ENCODE measurements at regions not wholly inside any gene's neighbourhood (a gene's known extent, or its start where the extent isn't known, plus 50 kb on each side); places are given as distances from the start of the nearest gene placed in this dataset.
"Not testable (repeated sequence)": the region's sequence is repeated elsewhere in the genome, so short reads cannot be mapped to it uniquely, and the experiment has no call there.

DNA sequence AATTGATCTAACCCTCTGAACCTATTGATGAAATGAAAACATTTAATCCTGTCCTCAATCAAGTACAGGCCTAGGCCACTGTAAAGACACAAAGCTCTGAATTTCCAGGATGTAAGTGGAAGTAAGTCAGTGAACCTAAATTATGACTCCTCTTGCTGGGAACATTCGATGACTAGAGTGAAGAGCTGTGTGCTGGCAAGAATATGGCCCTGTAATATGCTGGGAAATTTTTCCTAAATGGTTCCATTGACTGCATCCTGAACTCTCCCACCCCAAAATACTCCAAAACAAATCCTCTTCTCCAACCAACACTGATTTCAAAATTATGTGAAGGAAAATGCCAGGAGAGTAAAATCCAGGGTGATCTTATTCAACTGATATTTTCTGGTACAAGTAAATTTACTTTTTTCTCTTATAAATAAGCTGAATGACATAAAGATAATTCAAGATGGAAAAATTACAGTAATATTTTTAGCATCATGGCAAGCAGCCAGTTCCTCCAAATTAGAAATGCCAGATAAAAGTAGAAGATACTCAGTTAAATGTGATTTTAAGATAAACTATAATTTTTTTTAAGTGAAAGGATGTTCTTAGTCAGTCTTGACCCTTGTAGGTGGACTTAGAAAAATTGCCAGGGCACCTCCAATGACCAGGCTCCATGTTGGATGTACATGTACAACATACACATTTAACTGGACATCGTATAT is 269.4 kb downstream of the PTGER3 start:
- in situ Hi-C loops (cut with HindIII; ENCODE audit: low pct_ligation_motif_present, low sequenced_read_pairs) = no loop called here
- Histone ChIP-seq H3K27ac (no peak overlapping the region), H3K4me3 (ENCODE audit: low read depth, low read length) (no peak overlapping the region), H3K27me3 (replicated peaks) (no peaks in the 10 kb centered on the region), H3K36me3 (replicated peaks) (no peaks in the 10 kb centered on the region)
- no peak for DNase-seq
- TF ChIP-seq, protein P1, sequence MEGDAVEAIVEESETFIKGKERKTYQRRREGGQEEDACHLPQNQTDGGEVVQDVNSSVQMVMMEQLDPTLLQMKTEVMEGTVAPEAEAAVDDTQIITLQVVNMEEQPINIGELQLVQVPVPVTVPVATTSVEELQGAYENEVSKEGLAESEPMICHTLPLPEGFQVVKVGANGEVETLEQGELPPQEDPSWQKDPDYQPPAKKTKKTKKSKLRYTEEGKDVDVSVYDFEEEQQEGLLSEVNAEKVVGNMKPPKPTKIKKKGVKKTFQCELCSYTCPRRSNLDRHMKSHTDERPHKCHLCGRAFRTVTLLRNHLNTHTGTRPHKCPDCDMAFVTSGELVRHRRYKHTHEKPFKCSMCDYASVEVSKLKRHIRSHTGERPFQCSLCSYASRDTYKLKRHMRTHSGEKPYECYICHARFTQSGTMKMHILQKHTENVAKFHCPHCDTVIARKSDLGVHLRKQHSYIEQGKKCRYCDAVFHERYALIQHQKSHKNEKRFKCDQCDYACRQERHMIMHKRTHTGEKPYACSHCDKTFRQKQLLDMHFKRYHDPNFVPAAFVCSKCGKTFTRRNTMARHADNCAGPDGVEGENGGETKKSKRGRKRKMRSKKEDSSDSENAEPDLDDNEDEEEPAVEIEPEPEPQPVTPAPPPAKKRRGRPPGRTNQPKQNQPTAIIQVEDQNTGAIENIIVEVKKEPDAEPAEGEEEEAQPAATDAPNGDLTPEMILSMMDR (IDR thresholded peaks at IDR 0.05; ENCODE audit: low read depth, low read length, missing control alignments) = no peak

DNA sequence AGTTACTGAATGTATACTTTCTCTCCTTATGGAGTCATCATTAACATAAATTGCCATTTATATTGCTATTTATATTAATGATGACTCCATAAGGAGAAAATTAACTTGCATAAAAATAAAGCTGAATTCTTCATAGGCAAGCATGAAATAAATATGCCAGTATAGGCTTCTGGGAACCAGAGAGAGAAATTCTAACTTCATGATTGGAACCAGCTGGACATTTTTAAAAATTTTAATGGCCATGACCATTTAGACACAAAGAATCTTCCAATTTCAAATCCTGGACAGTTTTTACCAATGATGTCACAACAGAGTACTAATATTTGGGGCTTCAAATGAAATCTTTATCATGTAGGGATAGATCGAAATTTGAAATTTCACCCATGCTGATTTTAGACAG is 268.7 kb downstream of the PTGER3 start:
- H3K4me3 ChIP-seq (ENCODE audit: low read depth, low read length) = no peak overlapping the region
- no peaks in the 10 kb centered on the region for H3K27me3 ChIP-seq (replicated peaks)
- H3K36me3 ChIP-seq (replicated peaks) = no peaks in the 10 kb centered on the region
- no peak overlapping the region for H3K27ac ChIP-seq
- TF ChIP-seq, protein P1 (IDR thresholded peaks at IDR 0.05; ENCODE audit: low read depth, low read length, missing control alignments) = no peak
- no peak for DNase-seq
- in situ Hi-C loops (cut with HindIII; ENCODE audit: low pct_ligation_motif_present, low sequenced_read_pairs) = no loop called here

DNA sequence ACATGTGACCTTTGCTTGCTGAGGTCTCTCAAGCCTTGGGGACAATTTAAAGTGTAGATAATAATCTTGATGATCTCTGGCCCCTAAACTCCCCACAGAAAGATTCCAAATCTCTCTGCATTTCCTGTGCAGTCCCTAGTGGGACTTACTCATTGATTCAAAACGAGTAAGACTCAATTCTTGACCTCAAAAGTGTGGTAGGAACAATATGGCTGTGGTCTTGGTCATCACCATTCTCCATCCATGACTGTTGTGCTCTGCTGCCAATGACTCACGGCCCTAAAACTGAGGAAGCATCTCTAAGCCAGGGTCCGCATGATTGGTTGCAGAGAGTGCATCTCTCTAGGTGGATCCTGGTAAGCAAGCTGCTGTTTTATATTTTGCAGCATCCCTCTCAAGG is 268.0 kb downstream of the PTGER3 start:
- Histone ChIP-seq H3K27ac (no peak overlapping the region), H3K27me3 (replicated peaks) (no peaks in the 10 kb centered on the region), H3K4me3 (ENCODE audit: low read depth, low read length) (no peak overlapping the region), H3K36me3 (replicated peaks) (no peaks in the 10 kb centered on the region)
- in situ Hi-C loops (cut with HindIII; ENCODE audit: low pct_ligation_motif_present, low sequenced_read_pairs) = no loop called here
- TF ChIP-seq, protein P1 (IDR thresholded peaks at IDR 0.05; ENCODE audit: low read depth, low read length, missing control alignments) = no peak
- no peak for DNase-seq

DNA sequence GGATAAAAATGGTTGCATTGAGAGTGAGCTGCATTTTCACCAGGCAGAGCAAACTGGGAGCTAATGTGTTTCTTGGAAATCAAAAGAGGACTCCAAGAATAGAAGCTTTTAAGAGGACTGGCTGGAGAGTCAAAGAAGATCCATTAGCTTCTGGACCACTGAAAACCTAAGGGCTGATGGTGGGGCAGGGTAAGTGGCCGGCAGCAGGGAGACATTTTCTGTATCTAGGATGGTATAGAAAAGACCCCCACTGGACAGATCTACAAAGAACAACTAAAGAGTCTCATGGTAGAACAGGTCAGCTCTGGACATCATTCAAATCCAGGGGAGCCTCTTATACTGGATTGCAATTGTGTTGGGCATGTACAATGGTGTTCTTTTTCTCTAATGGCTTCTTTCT is 262.3 kb downstream of the PTGER3 start:
- no peak for DNase-seq
- TF ChIP-seq, protein P1 (IDR thresholded peaks at IDR 0.05; ENCODE audit: low read depth, low read length, missing control alignments) = no peak
- H3K27ac ChIP-seq = no peak overlapping the region
- no peaks in the 10 kb centered on the region for H3K36me3 ChIP-seq (replicated peaks)
- H3K27me3 ChIP-seq (replicated peaks) = no peaks in the 10 kb centered on the region
- in situ Hi-C loops (cut with HindIII; ENCODE audit: low pct_ligation_motif_present, low sequenced_read_pairs) = no loop called here
- no peak overlapping the region for H3K4me3 ChIP-seq (ENCODE audit: low read depth, low read length)

DNA sequence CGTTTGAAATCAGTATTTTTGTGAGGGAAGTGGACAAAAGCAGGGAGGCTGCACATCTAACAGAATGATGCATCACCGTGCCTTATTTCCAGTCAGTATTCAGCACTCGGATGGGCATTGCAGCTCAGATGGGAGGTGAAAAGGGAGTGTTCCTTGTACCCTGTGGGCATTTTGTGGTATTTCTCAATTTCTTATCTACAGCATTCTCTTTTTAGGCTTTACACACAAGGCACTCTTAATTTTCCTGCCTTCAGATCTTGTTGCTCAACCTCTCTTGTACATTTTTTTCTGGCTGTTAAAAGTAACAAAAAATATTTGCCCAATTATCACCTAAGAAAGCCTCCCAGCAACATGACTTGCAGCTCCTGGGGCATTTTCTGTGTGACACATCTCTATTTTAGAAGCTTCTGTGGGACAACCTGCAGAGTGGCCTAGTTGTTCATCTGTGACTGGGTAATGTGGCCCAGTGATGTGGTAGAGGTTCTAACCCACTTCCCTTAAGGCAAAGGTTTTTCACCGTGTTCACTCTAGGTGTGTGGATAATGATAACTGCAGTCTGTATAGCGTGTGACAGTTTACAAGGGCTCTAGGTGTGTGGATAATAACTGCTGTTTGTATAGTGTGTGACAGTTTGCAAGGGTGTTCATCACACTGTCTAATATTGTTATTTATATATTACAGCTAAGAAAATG is 257.2 kb downstream of the PTGER3 start:
- TF ChIP-seq, protein P1 (IDR thresholded peaks at IDR 0.05; ENCODE audit: low read depth, low read length, missing control alignments) = no peak
- H3K27ac ChIP-seq = no peak overlapping the region

DNA sequence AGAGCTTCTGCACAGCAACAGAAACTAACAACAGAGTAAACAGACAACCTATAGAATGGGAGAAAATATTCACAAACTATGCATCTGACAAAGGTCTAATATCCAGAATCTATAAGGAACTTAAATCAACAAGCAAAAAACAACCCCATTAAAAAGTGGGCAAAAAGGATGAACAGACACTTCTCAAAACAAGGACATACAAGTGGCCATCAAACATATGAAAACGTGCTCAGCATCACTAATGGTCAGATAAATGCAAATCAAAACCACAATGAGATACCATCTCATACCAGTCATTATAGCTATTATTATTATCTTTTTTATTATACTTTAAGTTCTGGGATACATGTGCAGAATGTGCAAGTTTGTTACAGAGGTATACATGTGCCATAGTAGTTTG is 252.6 kb downstream of the PTGER3 start:
- H3K27me3 ChIP-seq (replicated peaks); H3K36me3 ChIP-seq (replicated peaks); H3K27ac ChIP-seq; DNase-seq; in situ Hi-C loops (cut with HindIII; ENCODE audit: low pct_ligation_motif_present, low sequenced_read_pairs); H3K4me3 ChIP-seq (ENCODE audit: low read depth, low read length): not testable (repeated sequence)

More for the DNA sequence above, 257.2 kb downstream of the PTGER3 start:
- no peak for DNase-seq
- no peaks in the 10 kb centered on the region for H3K27me3 ChIP-seq (replicated peaks)
- no peaks in the 10 kb centered on the region for H3K36me3 ChIP-seq (replicated peaks)
- H3K4me3 ChIP-seq (ENCODE audit: low read depth, low read length) = no peak overlapping the region
- in situ Hi-C loops (cut with HindIII; ENCODE audit: low pct_ligation_motif_present, low sequenced_read_pairs) = no loop called here

DNA sequence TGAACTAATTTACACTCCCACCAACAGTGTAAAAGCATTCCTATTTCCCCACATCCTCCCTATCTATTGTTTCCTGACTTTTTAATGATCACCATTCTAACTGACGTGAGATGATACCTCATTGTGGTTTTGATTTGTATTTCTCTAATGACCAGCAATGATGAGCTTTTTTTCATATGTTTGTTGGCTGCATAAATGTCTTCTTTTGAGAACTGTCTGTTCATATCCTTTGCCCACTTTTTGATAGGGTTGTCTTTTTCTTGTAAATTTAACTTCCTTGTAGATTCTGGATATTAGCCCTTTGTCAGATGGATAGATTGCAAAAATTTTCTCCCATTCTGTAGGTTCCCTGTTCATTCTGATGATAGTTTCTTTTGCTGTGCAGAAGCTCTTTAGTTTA is 251.3 kb downstream of the PTGER3 start:
- H3K27me3 ChIP-seq (replicated peaks); H3K36me3 ChIP-seq (replicated peaks); H3K4me3 ChIP-seq (ENCODE audit: low read depth, low read length); in situ Hi-C loops (cut with HindIII; ENCODE audit: low pct_ligation_motif_present, low sequenced_read_pairs); H3K27ac ChIP-seq; DNase-seq: not testable (repeated sequence)

DNA sequence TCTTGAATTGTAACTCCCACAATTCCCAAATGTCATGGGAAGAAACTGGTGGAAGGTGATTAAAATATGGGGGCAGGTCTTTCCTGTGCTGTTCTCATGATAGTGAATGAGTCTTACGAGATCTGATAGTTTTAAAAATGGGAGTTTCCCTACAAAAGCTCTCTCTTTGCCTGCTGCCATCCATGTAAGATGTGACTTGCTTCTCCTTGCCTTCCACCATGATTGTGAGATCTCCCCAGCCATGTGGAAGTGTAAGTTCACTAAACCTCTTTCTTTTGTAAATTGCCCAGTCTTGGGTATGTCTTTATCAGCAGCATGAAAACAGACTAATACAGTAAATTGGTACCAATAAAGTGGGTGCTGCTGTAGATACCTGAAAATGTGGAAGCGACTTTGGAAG is 245.0 kb downstream of the PTGER3 start:
- in situ Hi-C loops (cut with HindIII; ENCODE audit: low pct_ligation_motif_present, low sequenced_read_pairs); DNase-seq; H3K27me3 ChIP-seq (replicated peaks); H3K4me3 ChIP-seq (ENCODE audit: low read depth, low read length); H3K27ac ChIP-seq; H3K36me3 ChIP-seq (replicated peaks): not testable (repeated sequence)
